NOMO-1 treated with dmso at 0.1 percent for 144 hours (cell line): ENCODE measurements at regions not wholly inside any gene's neighbourhood (a gene's known extent, or its start where the extent isn't known, plus 50 kb on each side); places are given as distances from the start of the nearest gene placed in this dataset.

ENCODE experiments used
- DNase-seq: peaks from one replicate; lab custom pipeline; 2025; ENCODE audit not compliant: unreplicated experiment; lab: John Stamatoyannopoulos, UW

DNA sequence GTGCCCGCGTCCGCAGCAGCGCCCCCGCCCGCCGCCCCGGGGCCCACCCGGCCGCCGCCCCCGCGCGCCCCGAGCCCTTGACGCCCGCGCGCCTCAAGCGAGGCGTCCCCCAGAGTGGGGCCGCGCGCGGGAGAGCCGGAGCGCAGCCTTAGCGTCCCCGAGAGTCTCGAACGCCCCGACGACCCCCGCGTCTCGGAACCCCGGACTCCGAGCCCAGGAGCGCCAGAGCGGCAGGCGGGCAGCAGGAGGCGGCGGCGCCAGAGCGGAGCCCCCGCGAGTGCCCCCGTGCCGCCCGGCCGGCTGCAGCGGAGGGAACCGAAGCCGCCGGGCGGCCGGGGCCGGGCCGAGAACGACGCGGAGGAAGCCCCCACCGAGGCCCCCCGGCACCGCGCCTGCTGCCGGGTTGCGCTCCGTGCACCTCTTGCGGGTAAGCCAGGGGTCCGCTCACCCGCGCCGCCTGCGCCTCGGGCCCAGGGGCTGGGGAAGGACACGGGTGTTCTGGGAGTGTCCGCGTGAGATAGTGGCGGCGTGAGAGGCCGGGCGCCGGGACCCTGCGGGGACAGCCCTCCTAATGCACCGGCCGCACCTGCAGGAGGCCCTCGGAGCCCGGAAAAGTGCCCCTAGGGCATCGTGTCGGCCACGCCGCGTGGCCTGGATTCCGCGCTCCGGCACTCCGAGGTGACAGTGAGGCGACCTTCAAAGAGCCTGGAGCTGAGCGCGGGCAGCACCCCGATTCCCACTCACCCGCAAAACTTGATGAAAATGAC is 52.0 kb upstream of the ULK4 start:
- DNase-seq: no peak

DNA sequence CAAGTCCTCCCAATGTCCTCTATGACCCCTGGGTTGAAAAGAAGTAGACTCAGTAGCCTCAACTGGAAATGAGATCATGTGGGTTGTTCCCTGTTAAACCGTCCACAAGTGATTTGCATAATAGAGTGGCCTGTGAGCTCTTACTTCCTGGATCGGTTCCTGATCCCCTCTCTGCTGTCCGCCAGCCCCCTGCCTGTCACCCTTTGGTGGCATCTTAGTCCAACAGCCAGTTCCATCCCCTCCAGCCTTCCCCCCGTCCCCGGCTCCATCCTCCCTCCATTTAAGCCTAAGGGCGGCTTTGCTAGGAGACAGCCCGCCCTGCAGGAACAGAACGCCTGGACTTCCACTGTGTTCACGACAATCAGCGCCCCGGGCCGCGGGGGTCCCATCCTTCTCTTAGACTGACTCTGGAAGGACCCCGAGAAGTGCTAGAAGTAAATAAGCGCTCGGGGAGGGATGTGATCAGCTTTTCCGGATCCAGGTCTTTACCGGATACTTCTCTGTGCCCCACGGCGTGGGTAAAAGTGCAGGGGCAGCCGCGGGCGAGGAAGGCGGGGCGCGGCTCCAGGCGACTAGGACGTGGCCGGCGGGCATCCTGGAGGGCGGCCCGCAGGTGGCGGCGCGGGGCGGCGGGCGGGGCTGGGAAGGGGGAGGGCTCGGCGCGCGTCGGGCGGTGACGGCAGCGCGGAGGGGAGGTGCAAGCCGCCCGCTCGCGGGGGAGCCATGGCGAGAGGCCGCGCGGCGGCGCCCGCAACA is 51.2 kb upstream of the ULK4 start:
- DNase-seq: peak; percentile 91

DNA sequence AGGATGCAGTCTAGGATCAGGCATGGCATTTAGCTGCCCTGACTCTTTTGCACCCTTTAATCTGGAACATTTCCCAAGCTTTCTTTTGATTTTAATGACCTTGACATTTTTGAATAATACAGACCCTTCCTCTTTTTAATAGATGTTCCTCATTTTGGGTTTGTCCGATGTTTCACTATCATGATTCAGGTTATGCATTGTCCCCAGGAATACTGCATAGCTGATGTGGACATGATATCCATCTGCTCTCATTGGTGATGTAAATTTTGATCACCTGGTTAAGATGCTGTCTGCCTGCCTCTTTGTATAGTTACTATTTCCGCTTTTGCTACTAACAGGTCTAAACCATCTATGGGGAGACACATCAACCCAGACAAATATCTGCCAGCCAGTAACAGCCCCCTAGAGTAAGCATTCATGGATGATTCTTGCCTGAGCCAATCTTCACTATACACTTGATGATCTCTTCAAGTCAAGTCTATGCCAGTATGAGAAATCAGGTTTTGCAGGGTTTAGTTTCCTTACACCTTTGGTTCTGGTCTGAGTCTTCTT is 50.6 kb upstream of the ULK4 start:
- DNase-seq: peak; percentile 66
